ENCODE measurements at regions not wholly inside any gene's neighbourhood (a gene's known extent, or its start where the extent isn't known, plus 50 kb on each side); places are given as distances from the start of the nearest gene placed in this dataset.
"Not testable (repeated sequence)": the region's sequence is repeated elsewhere in the genome, so short reads cannot be mapped to it uniquely, and the experiment has no call there.

GRCh38 chr18:30618567-30618966 lies 424.0 kb downstream of the DSC3 start:
- DNase-seq: no peak

- DNase-seq: no peak
Observed at GRCh38 chr18:30616414-30616813, 426.1 kb downstream of the DSC3 start.

- DNase-seq: no peak
Observed at GRCh38 chr18:30613467-30613801, 429.1 kb downstream of the DSC3 start.

GRCh38 chr18:30601541-30601940 lies 441.0 kb downstream of the DSC3 start:
- no peak for DNase-seq

- no peak for DNase-seq
Observed at GRCh38 chr18:30597202-30597601, 445.3 kb downstream of the DSC3 start.

- no peak for DNase-seq
Observed at GRCh38 chr18:30596635-30597034, 445.9 kb downstream of the DSC3 start.

- DNase-seq: no peak
Observed at GRCh38 chr18:30595942-30596341, 446.6 kb downstream of the DSC3 start.

GRCh38 chr18:30594911-30595310 lies 447.6 kb downstream of the DSC3 start:
- DNase-seq: not testable (repeated sequence)

- no peak for DNase-seq
Observed at GRCh38 chr18:30591462-30591861, 451.1 kb downstream of the DSC3 start.

- no peak for DNase-seq
Observed at GRCh38 chr18:30588673-30589164, 453.8 kb downstream of the DSC3 start.

- DNase-seq: no peak
Observed at GRCh38 chr18:30583768-30584167, 458.8 kb downstream of the DSC3 start.

- DNase-seq: no peak
Observed at GRCh38 chr18:30582078-30582477, 460.5 kb downstream of the DSC3 start.

- no peak for DNase-seq
Observed at GRCh38 chr18:30578707-30579106, 463.8 kb downstream of the DSC3 start.

GRCh38 chr18:30572214-30572613 lies 470.3 kb downstream of the DSC3 start:
- DNase-seq: no peak

GRCh38 chr18:30568333-30568732 lies 474.2 kb downstream of the DSC3 start:
- DNase-seq: no peak

GRCh38 chr18:30566877-30567276 lies 475.7 kb downstream of the DSC3 start:
- DNase-seq: no peak

GRCh38 chr18:30562231-30562630 lies 480.3 kb downstream of the DSC3 start:
- no peak for DNase-seq

- DNase-seq: no peak
Observed at GRCh38 chr18:30556112-30556511, 486.4 kb downstream of the DSC3 start.

- DNase-seq: no peak
Observed at GRCh38 chr18:30545393-30545792, 497.1 kb downstream of the DSC3 start.

- DNase-seq: no peak
Observed at GRCh38 chr18:30544141-30544540, 498.4 kb downstream of the DSC3 start.

- no peak for DNase-seq
Observed at GRCh38 chr18:30533716-30534115, 508.8 kb downstream of the DSC3 start.

- no peak for DNase-seq
Observed at GRCh38 chr18:30527917-30528316, 514.6 kb downstream of the DSC3 start.

- no peak for DNase-seq
Observed at GRCh38 chr18:30527226-30527625, 515.3 kb downstream of the DSC3 start.

GRCh38 chr18:30522288-30522929 lies 520.1 kb downstream of the DSC3 start:
- no peak for DNase-seq

GRCh38 chr18:30514059-30514458 lies 528.5 kb downstream of the DSC3 start:
- DNase-seq: no peak
